ENCODE measurements at regions not wholly inside any gene's neighbourhood (a gene's known extent, or its start where the extent isn't known, plus 50 kb on each side); places are given as distances from the start of the nearest gene placed in this dataset.

DNA sequence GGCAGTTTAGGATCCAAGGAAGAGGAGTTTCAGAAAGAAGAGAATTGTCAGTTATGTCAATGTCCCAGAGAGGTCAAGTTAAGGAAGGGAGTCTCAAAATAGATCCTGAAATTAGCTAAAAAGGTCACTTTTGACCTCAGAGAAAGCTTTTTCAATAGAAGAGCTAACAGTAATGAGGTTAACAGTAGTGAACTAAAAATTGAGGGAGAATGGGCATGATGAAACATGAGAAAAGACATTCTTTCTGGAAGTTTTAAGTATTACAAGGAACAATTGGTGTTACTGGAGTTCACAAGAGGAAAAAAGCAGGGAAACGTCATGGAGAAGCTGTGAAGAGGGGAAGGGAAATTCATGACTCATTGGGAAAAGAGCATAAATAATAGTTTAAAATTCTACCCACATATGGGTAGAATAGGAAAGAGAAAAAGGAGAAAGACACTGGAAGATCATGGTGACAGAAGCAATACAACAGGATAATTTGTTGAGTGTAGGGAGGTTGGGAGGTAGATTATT lies 381.2 kb upstream of the FAR2 start:
- Mint-ChIP-seq H3K27ac (ENCODE audit: low read depth, unreplicated experiment) (no peak overlapping the region), H3K36me3 (ENCODE audit: insufficient read depth, unreplicated experiment) (no peaks in the 10 kb centered on the region), H3K4me1 (ENCODE audit: insufficient read depth, unreplicated experiment) (peaks cover 7% of the 10 kb centered on the region), H3K9me3 (ENCODE audit: unreplicated experiment) (no peaks in the 10 kb centered on the region), H3K27me3 (ENCODE audit: insufficient read depth, unreplicated experiment) (no peaks in the 10 kb centered on the region), H3K4me3 (ENCODE audit: unreplicated experiment) (no peak overlapping the region)
- POLR2A ChIA-PET = no interaction called here
- DNase-seq (ENCODE audit: unreplicated experiment) = no peak
- BruUV-seq (replicated peaks) = no TSS peak
- CTCF ChIA-PET = interaction anchor here (0.7 kb wide), 1 partner anchor 183 kb away, joined by 3 read pairs; no protein-coding TSS in a partner anchor
- intact Hi-C loops (cut with micrococcal nuclease) = no loop called here
- TF ChIP-seq, protein P1, sequence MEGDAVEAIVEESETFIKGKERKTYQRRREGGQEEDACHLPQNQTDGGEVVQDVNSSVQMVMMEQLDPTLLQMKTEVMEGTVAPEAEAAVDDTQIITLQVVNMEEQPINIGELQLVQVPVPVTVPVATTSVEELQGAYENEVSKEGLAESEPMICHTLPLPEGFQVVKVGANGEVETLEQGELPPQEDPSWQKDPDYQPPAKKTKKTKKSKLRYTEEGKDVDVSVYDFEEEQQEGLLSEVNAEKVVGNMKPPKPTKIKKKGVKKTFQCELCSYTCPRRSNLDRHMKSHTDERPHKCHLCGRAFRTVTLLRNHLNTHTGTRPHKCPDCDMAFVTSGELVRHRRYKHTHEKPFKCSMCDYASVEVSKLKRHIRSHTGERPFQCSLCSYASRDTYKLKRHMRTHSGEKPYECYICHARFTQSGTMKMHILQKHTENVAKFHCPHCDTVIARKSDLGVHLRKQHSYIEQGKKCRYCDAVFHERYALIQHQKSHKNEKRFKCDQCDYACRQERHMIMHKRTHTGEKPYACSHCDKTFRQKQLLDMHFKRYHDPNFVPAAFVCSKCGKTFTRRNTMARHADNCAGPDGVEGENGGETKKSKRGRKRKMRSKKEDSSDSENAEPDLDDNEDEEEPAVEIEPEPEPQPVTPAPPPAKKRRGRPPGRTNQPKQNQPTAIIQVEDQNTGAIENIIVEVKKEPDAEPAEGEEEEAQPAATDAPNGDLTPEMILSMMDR (IDR thresholded peaks at IDR 0.05; ENCODE audit: unreplicated experiment) = no peak

DNA sequence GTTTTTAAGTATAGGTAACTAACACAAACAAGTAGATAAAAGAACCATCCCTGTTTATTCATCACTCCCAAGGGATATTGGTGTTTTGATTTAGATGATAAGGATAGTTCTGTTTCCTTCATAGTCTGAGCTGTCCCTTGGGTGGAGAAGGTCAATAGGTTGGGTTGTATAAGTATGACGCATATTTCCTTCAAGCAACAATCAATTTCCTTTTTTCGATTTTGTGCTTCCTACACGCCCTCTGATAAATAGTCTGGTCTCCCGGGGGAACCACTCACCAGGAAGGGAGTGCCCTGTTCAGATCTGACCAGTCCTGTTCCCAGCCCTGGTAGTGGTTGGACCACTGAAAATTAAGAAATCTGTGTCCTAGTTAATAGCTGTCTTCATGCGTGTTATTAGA lies 378.8 kb upstream of the FAR2 start:
- H3K27me3 Mint-ChIP-seq (ENCODE audit: insufficient read depth, unreplicated experiment) = no peaks in the 10 kb centered on the region
- DNase-seq (ENCODE audit: unreplicated experiment) = no peak
- CTCF ChIA-PET = no interaction called here
- BruUV-seq (replicated peaks) = no TSS peak
- no peak overlapping the region for H3K27ac Mint-ChIP-seq (ENCODE audit: low read depth, unreplicated experiment)
- H3K4me3 Mint-ChIP-seq (ENCODE audit: unreplicated experiment) = no peak overlapping the region
- H3K4me1 Mint-ChIP-seq (ENCODE audit: insufficient read depth, unreplicated experiment) = peaks cover 7% of the 10 kb centered on the region
- TF ChIP-seq, protein P1 (IDR thresholded peaks at IDR 0.05; ENCODE audit: unreplicated experiment) = no peak
- H3K36me3 Mint-ChIP-seq (ENCODE audit: insufficient read depth, unreplicated experiment) = no peaks in the 10 kb centered on the region
- intact Hi-C loops (cut with micrococcal nuclease) = no loop called here
- POLR2A ChIA-PET = no interaction called here
- H3K9me3 Mint-ChIP-seq (ENCODE audit: unreplicated experiment) = no peaks in the 10 kb centered on the region

DNA sequence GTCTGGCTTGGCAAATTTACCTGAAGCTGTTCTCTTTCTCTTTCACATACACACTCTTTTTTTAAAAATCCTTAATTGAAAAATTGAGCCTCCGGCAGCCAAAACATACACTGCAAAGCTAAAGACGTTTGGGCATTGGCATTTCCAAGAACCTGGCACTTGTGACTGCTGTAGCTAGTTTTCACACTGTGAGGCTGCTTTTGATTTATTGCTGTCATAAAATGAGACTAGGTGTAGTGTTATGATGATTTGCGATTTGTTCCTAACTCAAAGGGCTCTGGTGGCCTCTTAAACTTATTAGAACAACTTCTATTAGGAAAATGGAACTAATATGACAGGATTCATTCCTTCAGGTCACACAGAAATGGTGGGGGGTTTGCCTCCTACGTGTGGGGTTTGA lies 377.1 kb upstream of the FAR2 start:
- TF ChIP-seq, protein P1 (IDR thresholded peaks at IDR 0.05; ENCODE audit: unreplicated experiment) = no peak
- Mint-ChIP-seq H3K4me3 (ENCODE audit: unreplicated experiment) (no peak overlapping the region), H3K27me3 (ENCODE audit: insufficient read depth, unreplicated experiment) (no peaks in the 10 kb centered on the region), H3K4me1 (ENCODE audit: insufficient read depth, unreplicated experiment) (peaks cover 7% of the 10 kb centered on the region), H3K36me3 (ENCODE audit: insufficient read depth, unreplicated experiment) (no peaks in the 10 kb centered on the region), H3K27ac (ENCODE audit: low read depth, unreplicated experiment) (no peak overlapping the region), H3K9me3 (ENCODE audit: unreplicated experiment) (no peaks in the 10 kb centered on the region)
- POLR2A ChIA-PET = no interaction called here
- BruUV-seq (replicated peaks) = no TSS peak
- intact Hi-C loops (cut with micrococcal nuclease) = no loop called here
- CTCF ChIA-PET = no interaction called here
- no peak for DNase-seq (ENCODE audit: unreplicated experiment)

DNA sequence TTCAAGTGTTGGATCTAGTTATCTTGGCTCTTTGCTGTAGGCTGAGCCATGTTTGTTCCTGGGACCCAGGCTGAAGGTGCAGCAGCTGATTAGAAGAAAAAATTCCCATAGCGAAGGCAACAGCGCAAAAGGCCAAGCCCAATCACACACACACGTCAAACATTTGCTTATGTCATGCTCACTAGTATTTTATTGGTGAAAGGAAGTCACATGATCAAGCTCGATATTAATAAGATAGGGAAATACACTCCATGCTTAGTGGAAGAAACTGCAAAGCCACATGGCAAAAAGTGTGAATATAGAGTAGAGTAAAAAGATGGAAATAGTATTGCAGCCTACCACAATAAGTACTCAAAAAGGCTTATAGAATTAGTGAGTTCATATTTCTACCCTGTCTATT lies 373.5 kb upstream of the FAR2 start:
- BruUV-seq (replicated peaks) = no TSS peak
- no peaks in the 10 kb centered on the region for H3K9me3 Mint-ChIP-seq (ENCODE audit: unreplicated experiment)
- DNase-seq (ENCODE audit: unreplicated experiment) = no peak
- peaks cover 7% of the 10 kb centered on the region for H3K4me1 Mint-ChIP-seq (ENCODE audit: insufficient read depth, unreplicated experiment)
- intact Hi-C loops (cut with micrococcal nuclease) = no loop called here
- H3K27me3 Mint-ChIP-seq (ENCODE audit: insufficient read depth, unreplicated experiment) = no peaks in the 10 kb centered on the region
- ChIA-PET POLR2A (no interaction called here), CTCF (interaction anchor here (0.6 to 1.0 kb wide), 2 partner anchors 95 to 109 kb away, joined by 3 to 4 read pairs; no protein-coding TSS in a partner anchor)
- H3K27ac Mint-ChIP-seq (ENCODE audit: low read depth, unreplicated experiment) = no peak overlapping the region
- no peaks in the 10 kb centered on the region for H3K36me3 Mint-ChIP-seq (ENCODE audit: insufficient read depth, unreplicated experiment)
- no peak overlapping the region for H3K4me3 Mint-ChIP-seq (ENCODE audit: unreplicated experiment)
- TF ChIP-seq, protein P1 (IDR thresholded peaks at IDR 0.05; ENCODE audit: unreplicated experiment) = no peak

Measured in MCF 10A (cell line).